HepG2 (cell line): ENCODE measurements at regions not wholly inside any gene's neighbourhood (a gene's known extent, or its start where the extent isn't known, plus 50 kb on each side); places are given as distances from the start of the nearest gene placed in this dataset.

Source experiments
- ATAC-seq: fragments of 200-7000 bp; cut with Tn5 transposase; 3 replicates; pipeline ENCODE4 v1.9.1; 2020; ENCODE audit warnings: mild to moderate bottlenecking, moderate library complexity
- BruUV-seq: library from RNA; stranded (reverse); fragments of 400-500 nt; replicated peaks from 2 replicates; lab custom pipeline; 2021; lab: Mats Ljungman, UMichigan
- CTCF ChIA-PET: fragments of 300-600 bp; formaldehyde crosslinking; extraction: SDS; loops from one replicate; lab custom pipeline; 2021; ENCODE audit warnings: low total read pairs, inconsistent platforms, low intra/inter-chr PET ratio; lab: Yijun Ruan, JAX
- POLR2A ChIA-PET: fragments of 350-600 bp; sonication (Branson Sonifier 250); formaldehyde crosslinking; loops from one replicate; lab custom pipeline; 2020; ENCODE audit warnings: antibody characterized with exemption, inconsistent platforms; lab: Yijun Ruan, JAX
- DNase-seq: peaks from one replicate; pipeline ENCODE4 v3.0.0-alpha.2; 2015; ENCODE audit warnings: low spot score
- FAIRE-seq: peaks from 3 replicates; lab custom pipeline; 2011; peaks lifted over from hg19 to GRCh38; lab: Jason Lieb, UNC
- H2AFZ ChIP-seq: one replicate; pipeline ENCODE4 v1.6.1; 2011; ENCODE audit warnings: low read length, inconsistent platforms
- H3K27ac ChIP-seq: fragments of 300-600 bp; 3 replicates; pipeline ENCODE4 v1.8.0; 2011; ENCODE audit warnings: mixed run types, mild to moderate bottlenecking, mixed read lengths, low read length, inconsistent platforms; ENCODE audit not compliant: insufficient read depth; ENCODE audit errors: extremely low read length
- H3K27me3 ChIP-seq, 2 experiments: fragments of 200-600 bp in 1 of 2; 2 replicates in 1 of 2; 3 replicates in 1 of 2; pipeline versions ENCODE4 v1.6.0 to v1.8.0; 2011; ENCODE audit warnings: low read length in 2 of 2, mild to moderate bottlenecking in 2 of 2, moderate library complexity in 2 of 2, inconsistent platforms in 1 of 2; ENCODE audit not compliant: insufficient read depth in 2 of 2, control insufficient read depth in 1 of 2
- H3K36me3 ChIP-seq, 2 experiments: fragments of 200-600 bp in 1 of 2; replicated peaks in 1 of 2; 2 replicates in 1 of 2; 3 replicates in 1 of 2; pipeline versions ENCODE4 v1.5.1 to v1.8.0; 2011; ENCODE audit warnings: low read length in 2 of 2, inconsistent platforms in 1 of 2; ENCODE audit not compliant: insufficient read depth in 2 of 2, control insufficient read depth in 1 of 2
- H3K4me1 ChIP-seq: 2 replicates; pipeline ENCODE4 v1.5.1; 2012; ENCODE audit warnings: low read length, inconsistent platforms; ENCODE audit not compliant: insufficient read depth
- H3K4me2 ChIP-seq: 2 replicates; pipeline ENCODE4 v1.6.0; 2011; ENCODE audit warnings: low read depth, low read length, inconsistent platforms
- H3K4me3 ChIP-seq, 3 experiments: fragments of 200-600 bp in 1 of 3; sonication (generic), shearing (Covaris generic) in 1 of 3; replicated peaks in 1 of 3; 2 replicates each; pipeline ENCODE4 v1.5.1; 2011 to 2016; ENCODE audit warnings: low read length in 3 of 3, inconsistent platforms in 2 of 3, low read depth in 2 of 3, mild to moderate bottlenecking in 2 of 3, control low read depth in 1 of 3, mixed read lengths in 1 of 3; ENCODE audit not compliant: insufficient read depth in 1 of 3
- H3K79me2 ChIP-seq: one replicate; pipeline ENCODE4 v1.6.1; 2011; ENCODE audit warnings: low read length, inconsistent platforms; ENCODE audit not compliant: insufficient read depth
- H3K9ac ChIP-seq: 2 replicates; pipeline ENCODE4 v1.6.0; 2011; ENCODE audit warnings: mild to moderate bottlenecking, low read depth, low read length, inconsistent platforms; ENCODE audit not compliant: insufficient read depth
- H3K9me3 ChIP-seq: 2 replicates; pipeline ENCODE4 v1.5.1; 2012; ENCODE audit warnings: mild to moderate bottlenecking, low read length
- H4K20me1 ChIP-seq: 2 replicates; pipeline ENCODE4 v1.6.0; 2011; ENCODE audit warnings: inconsistent platforms, mild to moderate bottlenecking, low read length, moderate library complexity; ENCODE audit not compliant: insufficient read depth
- BRCA1 ChIP-seq: sonication (generic); formaldehyde crosslinking; IDR thresholded peaks from 2 replicates; pipeline ENCODE4 v1.4.0; 2020; ENCODE audit warnings: missing genetic modification reagents
- HNRNPL ChIP-seq: fragments of 200-400 bp; formaldehyde crosslinking; IDR thresholded peaks from 2 replicates; pipeline ENCODE4 v1.6.1; 2017; ENCODE audit warnings: mild to moderate bottlenecking, low read depth, low read length
- KAT7 ChIP-seq: IDR thresholded peaks from 2 replicates; pipeline ENCODE4 v1.6.1; 2018; ENCODE audit warnings: borderline replicate concordance, missing compliant biosample characterization
- MXI1 ChIP-seq: IDR thresholded peaks from 3 replicates; pipeline ENCODE4 v1.6.1; 2012; ENCODE audit warnings: low read depth, low read length, inconsistent platforms, borderline replicate concordance
- PPARG ChIP-seq: conservative IDR thresholded peaks from 2 replicates; pipeline ENCODE4 v1.6.1; 2016; ENCODE audit warnings: missing biosample characterization, missing genetic modification reagents
- RARA ChIP-seq: IDR thresholded peaks from 2 replicates; pipeline ENCODE4 v1.6.1; 2016; ENCODE audit warnings: missing genetic modification reagents, missing compliant biosample characterization
- RFX5 ChIP-seq: IDR thresholded peaks from 2 replicates; pipeline ENCODE4 v1.6.1; 2011; ENCODE audit warnings: low read depth, low read length, improper control_type of control experiment
- TCF7 ChIP-seq: sonication (generic); IDR thresholded peaks from 2 replicates; pipeline ENCODE4 v1.6.1; 2016; ENCODE audit warnings: antibody characterized with exemption, low read depth
- ZFP37 ChIP-seq: sonication (generic); formaldehyde crosslinking; IDR thresholded peaks from 2 replicates; pipeline ENCODE4 v1.4.0; 2020; ENCODE audit warnings: missing genetic modification reagents, borderline replicate concordance
- ZFP82 ChIP-seq: sonication (generic); formaldehyde crosslinking; IDR thresholded peaks from 2 replicates; pipeline ENCODE4 v1.5.1; 2020; ENCODE audit warnings: mild to moderate bottlenecking, missing genetic modification reagents, borderline replicate concordance
- ZFP91 ChIP-seq: sonication (generic); formaldehyde crosslinking; IDR thresholded peaks from 2 replicates; pipeline ENCODE4 v1.9.0; 2022; ENCODE audit warnings: missing genetic modification reagents, mild to moderate bottlenecking, borderline replicate concordance
- ZNF121 ChIP-seq: sonication (generic); formaldehyde crosslinking; IDR thresholded peaks from 2 replicates; pipeline ENCODE4 v1.5.0; 2020; ENCODE audit warnings: mild to moderate bottlenecking, missing genetic modification reagents
- WGBS: methylation state at CpG from one replicate; pipeline ENCODE4 v1.1.6; 2017; ENCODE audit warnings: low lambda C conversion rate; 5-methylcytosine and 5-hydroxymethylcytosine counted together
- in situ Hi-C: cut with HindIII; loops from 2 replicates; pipeline ENCODE4 v1.10.0; 2017; ENCODE audit warnings: low pct_unique_long_range_greater_than_20kb; ENCODE audit not compliant: extremely low pct_ligation_motif_present
- intact Hi-C: fragments of 100-400 bp; cut with micrococcal nuclease; formaldehyde crosslinking; loops from one replicate; pipeline ENCODE4 v1.10.0; 2022; ENCODE audit not compliant: unreplicated experiment
- TF ChIP-seq, protein P1 (sequence below): sonication (generic); formaldehyde crosslinking; IDR thresholded peaks from 2 replicates; pipeline ENCODE4 v1.5.0; 2020; ENCODE audit warnings: missing genetic modification reagents
- TF ChIP-seq, protein P2 (sequence below): sonication (generic); formaldehyde crosslinking; IDR thresholded peaks from 2 replicates; pipeline ENCODE4 v1.8.1; 2022; ENCODE audit warnings: low read depth, mild to moderate bottlenecking, missing genetic modification reagents
- TF ChIP-seq, protein P3 (sequence below): fragments of 450-650 bp; IDR thresholded peaks from 2 replicates; pipeline ENCODE4 v1.6.1; 2017

DNA sequence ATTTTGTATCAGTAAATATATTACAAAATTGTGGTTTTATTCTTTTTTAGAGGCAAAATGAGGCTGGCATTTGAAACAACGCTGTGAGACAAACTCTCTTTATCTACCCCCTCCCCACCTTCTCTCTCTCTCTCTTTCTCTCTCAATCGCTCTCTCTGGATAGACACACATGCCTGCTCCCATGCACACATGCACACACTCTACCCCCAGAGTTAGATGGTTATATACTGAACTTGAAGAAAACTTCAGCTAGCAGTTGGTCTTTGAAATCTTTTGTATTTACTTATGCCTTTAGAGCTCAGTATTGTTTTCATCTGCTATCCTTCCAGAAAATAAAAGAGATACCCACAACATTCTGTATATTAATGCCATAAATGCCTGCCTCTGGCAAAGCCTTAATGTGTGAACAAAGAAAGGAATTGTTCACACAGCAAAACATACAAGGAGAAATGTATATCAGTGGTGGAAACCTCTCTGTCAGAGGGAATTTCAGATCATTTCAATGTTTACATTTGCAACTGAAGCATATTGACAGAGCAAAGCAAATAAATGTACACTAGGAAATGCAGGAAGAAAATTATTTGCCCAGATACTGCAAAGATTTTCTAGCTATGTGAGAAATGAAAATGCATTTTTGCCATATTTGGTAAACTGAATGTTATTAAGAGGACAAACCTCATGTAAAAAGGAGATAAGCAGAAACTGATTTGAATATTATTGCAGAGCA, 217.0 kb upstream of the UBE2E3 start (continued):
- TF ChIP-seq ZFP37 (CRISPR knock-in tag) (no peak), RARA (peak; percentile 67)
- TF ChIP-seq, protein P1, sequence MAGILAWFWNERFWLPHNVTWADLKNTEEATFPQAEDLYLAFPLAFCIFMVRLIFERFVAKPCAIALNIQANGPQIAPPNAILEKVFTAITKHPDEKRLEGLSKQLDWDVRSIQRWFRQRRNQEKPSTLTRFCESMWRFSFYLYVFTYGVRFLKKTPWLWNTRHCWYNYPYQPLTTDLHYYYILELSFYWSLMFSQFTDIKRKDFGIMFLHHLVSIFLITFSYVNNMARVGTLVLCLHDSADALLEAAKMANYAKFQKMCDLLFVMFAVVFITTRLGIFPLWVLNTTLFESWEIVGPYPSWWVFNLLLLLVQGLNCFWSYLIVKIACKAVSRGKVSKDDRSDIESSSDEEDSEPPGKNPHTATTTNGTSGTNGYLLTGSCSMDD (CRISPR knock-in tag), result no peak

DNA sequence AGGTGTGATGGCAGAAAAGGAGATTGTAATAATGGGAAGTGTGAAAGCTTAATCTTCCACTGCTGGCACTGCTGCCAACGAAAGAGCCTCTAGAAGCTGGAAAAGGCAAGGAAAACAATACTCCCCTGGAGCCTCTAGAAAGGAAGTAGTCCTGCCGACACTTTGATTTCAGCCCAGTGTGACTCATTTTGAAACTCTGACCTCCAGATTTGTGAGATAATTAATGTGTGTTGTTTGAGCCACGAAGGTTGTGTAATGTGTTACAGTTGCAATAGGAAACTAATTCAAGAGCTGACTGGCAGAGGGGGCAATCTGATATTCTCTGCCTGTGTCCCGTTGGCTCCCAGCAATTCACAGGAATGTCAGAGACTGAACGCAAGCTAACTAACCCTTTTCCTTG, 219.2 kb upstream of the UBE2E3 start:
- BruUV-seq, result no TSS peak
- Histone ChIP-seq H3K27ac (no peak overlapping the region), H2AFZ (peak overlapping the region; percentile 7)
- TF ChIP-seq ZFP82 (CRISPR knock-in tag), result no peak
- TF ChIP-seq PPARG (CRISPR knock-in tag), result no peak
- TF ChIP-seq, protein P2, sequence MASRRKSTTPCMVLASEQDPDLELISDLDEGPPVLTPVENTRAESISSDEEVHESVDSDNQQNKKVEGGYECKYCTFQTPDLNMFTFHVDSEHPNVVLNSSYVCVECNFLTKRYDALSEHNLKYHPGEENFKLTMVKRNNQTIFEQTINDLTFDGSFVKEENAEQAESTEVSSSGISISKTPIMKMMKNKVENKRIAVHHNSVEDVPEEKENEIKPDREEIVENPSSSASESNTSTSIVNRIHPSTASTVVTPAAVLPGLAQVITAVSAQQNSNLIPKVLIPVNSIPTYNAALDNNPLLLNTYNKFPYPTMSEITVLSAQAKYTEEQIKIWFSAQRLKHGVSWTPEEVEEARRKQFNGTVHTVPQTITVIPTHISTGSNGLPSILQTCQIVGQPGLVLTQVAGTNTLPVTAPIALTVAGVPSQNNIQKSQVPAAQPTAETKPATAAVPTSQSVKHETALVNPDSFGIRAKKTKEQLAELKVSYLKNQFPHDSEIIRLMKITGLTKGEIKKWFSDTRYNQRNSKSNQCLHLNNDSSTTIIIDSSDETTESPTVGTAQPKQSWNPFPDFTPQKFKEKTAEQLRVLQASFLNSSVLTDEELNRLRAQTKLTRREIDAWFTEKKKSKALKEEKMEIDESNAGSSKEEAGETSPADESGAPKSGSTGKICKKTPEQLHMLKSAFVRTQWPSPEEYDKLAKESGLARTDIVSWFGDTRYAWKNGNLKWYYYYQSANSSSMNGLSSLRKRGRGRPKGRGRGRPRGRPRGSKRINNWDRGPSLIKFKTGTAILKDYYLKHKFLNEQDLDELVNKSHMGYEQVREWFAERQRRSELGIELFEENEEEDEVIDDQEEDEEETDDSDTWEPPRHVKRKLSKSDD (CRISPR knock-in tag), result no peak
- TF ChIP-seq MXI1, result no peak
- no peak for TF ChIP-seq HNRNPL
- no peak for TF ChIP-seq RFX5
- TF ChIP-seq, protein P1 (CRISPR knock-in tag), result no peak
- TF ChIP-seq, protein P3, sequence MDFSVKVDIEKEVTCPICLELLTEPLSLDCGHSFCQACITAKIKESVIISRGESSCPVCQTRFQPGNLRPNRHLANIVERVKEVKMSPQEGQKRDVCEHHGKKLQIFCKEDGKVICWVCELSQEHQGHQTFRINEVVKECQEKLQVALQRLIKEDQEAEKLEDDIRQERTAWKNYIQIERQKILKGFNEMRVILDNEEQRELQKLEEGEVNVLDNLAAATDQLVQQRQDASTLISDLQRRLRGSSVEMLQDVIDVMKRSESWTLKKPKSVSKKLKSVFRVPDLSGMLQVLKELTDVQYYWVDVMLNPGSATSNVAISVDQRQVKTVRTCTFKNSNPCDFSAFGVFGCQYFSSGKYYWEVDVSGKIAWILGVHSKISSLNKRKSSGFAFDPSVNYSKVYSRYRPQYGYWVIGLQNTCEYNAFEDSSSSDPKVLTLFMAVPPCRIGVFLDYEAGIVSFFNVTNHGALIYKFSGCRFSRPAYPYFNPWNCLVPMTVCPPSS, result no peak
- no peak for TF ChIP-seq KAT7 (CRISPR knock-in tag)
- TF ChIP-seq ZFP91 (CRISPR knock-in tag), result no peak
- TF ChIP-seq TCF7, result peak; percentile 59
- no peak for TF ChIP-seq ZNF121 (CRISPR knock-in tag)
- TF ChIP-seq BRCA1, result no peak

More for the DNA sequence above, 219.2 kb upstream of the UBE2E3 start:
- H3K4me2 ChIP-seq, result peak overlapping the region; percentile 43
- no peaks in the 10 kb centered on the region for H4K20me1 ChIP-seq
- H3K27me3 ChIP-seq, result no peaks in the 10 kb centered on the region
- intact Hi-C loops, result loop anchor here (5.0 to 10.0 kb wide), 2 partner anchors 294 to 639 kb away; no protein-coding TSS in a partner anchor
- no peaks in the 10 kb centered on the region for H3K9me3 ChIP-seq
- POLR2A ChIA-PET, result interaction anchor here (1.2 kb wide), 1 partner anchor 19 kb away, joined by 3 read pairs; no protein-coding TSS in a partner anchor
- ATAC-seq, result peak; percentile 81
- in situ Hi-C loops, result loop anchor here (10.0 kb wide), 1 partner anchor 224 kb away; the partner anchor contains the start of gene UBE2E3
- H3K9ac ChIP-seq, result 0 out of 2 replicates have a peak overlapping the region, but pooled peaks have one; percentile 10
- H3K79me2 ChIP-seq, result no peaks in the 10 kb centered on the region
- peaks cover 57% of the 10 kb centered on the region for H3K4me1 ChIP-seq
- no peaks in the 10 kb centered on the region for H3K36me3 ChIP-seq
- CTCF ChIA-PET, result no interaction called here
- peak; percentile 89 for DNase-seq
- peak; percentile 63 for FAIRE-seq
- WGBS, result 10% methylated on average over 5 of the region's 5 CpGs
- no peak overlapping the region for H3K4me3 ChIP-seq
